GM23248 (cell line): ENCODE measurements at regions not wholly inside any gene's neighbourhood (a gene's known extent, or its start where the extent isn't known, plus 50 kb on each side); places are given as distances from the start of the nearest gene placed in this dataset.

Experiments
- DNase-seq: peaks from one replicate; pipeline ENCODE4 v3.0.0-alpha.2; 2015
- H2AFZ ChIP-seq: fragments of 200-600 bp; sonication (generic); 2 replicates; pipeline ENCODE4 v1.6.1; 2016; ENCODE audit warnings: antibody characterized with exemption
- H3F3A ChIP-seq: fragments of 200-600 bp; sonication (generic); 2 replicates; pipeline ENCODE4 v1.6.1; 2016; ENCODE audit warnings: mild to moderate bottlenecking, antibody characterized with exemption, mixed run types; ENCODE audit not compliant: insufficient read depth
- H3K27ac ChIP-seq: fragments of 200-600 bp; sonication (generic); 2 replicates; pipeline ENCODE4 v1.5.1; 2016; ENCODE audit warnings: mild to moderate bottlenecking
- H3K27me3 ChIP-seq: fragments of 200-600 bp; sonication (generic); replicated peaks from 2 replicates; pipeline ENCODE4 v1.6.1; 2016; ENCODE audit warnings: mild to moderate bottlenecking; ENCODE audit not compliant: insufficient read depth
- H3K36me3 ChIP-seq: fragments of 200-600 bp; sonication (generic); 2 replicates; pipeline ENCODE4 v1.6.1; 2016; ENCODE audit warnings: low read depth, mild to moderate bottlenecking
- H3K4me1 ChIP-seq: fragments of 200-600 bp; sonication (generic); 2 replicates; pipeline ENCODE4 v1.6.1; 2016; ENCODE audit warnings: mild to moderate bottlenecking; ENCODE audit not compliant: insufficient read depth
- H3K4me2 ChIP-seq: fragments of 200-600 bp; sonication (generic); one replicate; pipeline ENCODE4 v1.6.1; 2016; ENCODE audit warnings: mild to moderate bottlenecking; ENCODE audit not compliant: unreplicated experiment
- H3K4me3 ChIP-seq: fragments of 200-600 bp; sonication (generic); 2 replicates; pipeline ENCODE4 v1.5.1; 2016; ENCODE audit warnings: mild to moderate bottlenecking
- H3K79me2 ChIP-seq: fragments of 200-600 bp; sonication (generic); 2 replicates; pipeline ENCODE4 v1.6.1; 2016; ENCODE audit warnings: mild to moderate bottlenecking; ENCODE audit not compliant: insufficient read depth
- H3K9ac ChIP-seq: fragments of 200-600 bp; sonication (generic); 2 replicates; pipeline ENCODE4 v1.6.1; 2016; ENCODE audit warnings: mild to moderate bottlenecking
- H3K9me2 ChIP-seq: fragments of 200-600 bp; sonication (generic); 2 replicates; pipeline ENCODE4 v1.6.1; 2016; ENCODE audit warnings: mixed run types, mild to moderate bottlenecking, moderate library complexity; ENCODE audit not compliant: insufficient read depth
- H3K9me3 ChIP-seq: fragments of 200-600 bp; sonication (generic); one replicate; pipeline ENCODE4 v1.6.1; 2017; ENCODE audit warnings: low read depth
- H4K20me1 ChIP-seq: fragments of 200-600 bp; sonication (generic); 2 replicates; pipeline ENCODE4 v1.6.0; 2016; ENCODE audit not compliant: insufficient read depth
- EZH2 ChIP-seq: fragments of 200-600 bp; sonication (generic); IDR thresholded peaks from 2 replicates; pipeline ENCODE4 v1.6.1; 2018; ENCODE audit warnings: antibody characterized with exemption, mild to moderate bottlenecking; ENCODE audit not compliant: insufficient read depth, poor library complexity, severe bottlenecking
- EZH2phosphoT487 ChIP-seq: fragments of 200-600 bp; sonication (generic); IDR thresholded peaks from 2 replicates; pipeline ENCODE4 v1.6.1; 2018; ENCODE audit warnings: antibody characterized with exemption, moderate library complexity, mild to moderate bottlenecking, low read depth; ENCODE audit not compliant: insufficient read depth
- WGBS, 2 experiments: methylation state at CpG; one replicate each; pipeline ENCODE4 v1.1.6; 2015 to 2017; ENCODE audit warnings: low lambda C conversion rate in 2 of 2, low coverage in 1 of 2; ENCODE audit errors: missing lambda C conversion rate in 2 of 2; 5-methylcytosine and 5-hydroxymethylcytosine counted together
- in situ Hi-C: fragments of 300-500 bp; cut with MboI; formaldehyde crosslinking; loops from 2 replicates; pipeline ENCODE4 v1.15.0; 2020

- Histone ChIP-seq H3K27ac (no peak overlapping the region), H3K9ac (no peak overlapping the region), H3K36me3 (no peaks in the 10 kb centered on the region), H3K27me3 (no peaks in the 10 kb centered on the region), H3K4me1 (no peaks in the 10 kb centered on the region), H4K20me1 (no peaks in the 10 kb centered on the region), H3K79me2 (no peaks in the 10 kb centered on the region), H3K9me3 (no peaks in the 10 kb centered on the region), H3K4me2 (no peak overlapping the region), H3K4me3 (no peak overlapping the region), H3F3A (no peaks in the 10 kb centered on the region), H3K9me2 (no peaks in the 10 kb centered on the region), H2AFZ (no peak overlapping the region)
- no peak for TF ChIP-seq EZH2
- no peak for TF ChIP-seq EZH2phosphoT487
- in situ Hi-C loops, result no loop called here
- 61 to 70% methylated on average over 3 of the region's 3 CpGs for WGBS, 2 experiments
- no peak for DNase-seq
Measured at GRCh38 chr19:31058676-31059340, 290.4 kb downstream of the TSHZ3 start.

DNA sequence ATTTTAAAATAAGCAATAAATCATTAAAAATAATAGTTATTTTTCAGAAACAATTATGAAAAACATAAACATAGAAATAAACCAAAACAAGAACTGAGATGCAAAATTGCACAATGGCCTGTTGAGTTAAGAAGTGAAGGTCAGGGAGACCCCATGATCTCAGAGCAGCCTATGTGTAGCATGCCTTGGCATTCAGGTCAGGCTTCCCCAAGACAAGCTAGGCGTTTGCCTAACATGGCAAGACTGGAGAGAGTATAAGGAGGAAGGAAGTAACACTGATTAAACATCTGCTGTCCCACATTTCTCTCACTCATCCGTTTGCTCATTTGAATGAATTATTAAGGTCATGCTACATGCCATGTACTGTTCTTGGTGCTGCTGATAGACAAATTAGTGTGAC is 291.8 kb downstream of the TSHZ3 start:
- in situ Hi-C loops, result no loop called here
- TF ChIP-seq EZH2phosphoT487 (no peak), EZH2 (no peak)

GRCh38 chr19:31055454-31055853 is 293.8 kb downstream of the TSHZ3 start:
- Histone ChIP-seq H3K9ac (no peak overlapping the region), H3K36me3 (no peaks in the 10 kb centered on the region), H3K4me1 (no peaks in the 10 kb centered on the region), H3F3A (no peaks in the 10 kb centered on the region), H3K27me3 (no peaks in the 10 kb centered on the region; the same call in 1 of the 2 replicates), H3K27ac (no peak overlapping the region), H2AFZ (no peak overlapping the region), H3K9me2 (no peaks in the 10 kb centered on the region), H3K79me2 (no peaks in the 10 kb centered on the region), H3K9me3 (no peaks in the 10 kb centered on the region), H3K4me2 (no peak overlapping the region), H4K20me1 (no peaks in the 10 kb centered on the region), H3K4me3 (no peak overlapping the region)
- DNase-seq, result no peak
- in situ Hi-C loops, result no loop called here
- no peak for TF ChIP-seq EZH2phosphoT487
- TF ChIP-seq EZH2, result no peak

More for the DNA sequence above, 291.8 kb downstream of the TSHZ3 start:
- no peaks in the 10 kb centered on the region for H3K9me3 ChIP-seq
- H3K79me2 ChIP-seq, result no peaks in the 10 kb centered on the region
- H3K27ac ChIP-seq, result no peak overlapping the region
- H3K27me3 ChIP-seq, result no peaks in the 10 kb centered on the region
- no peaks in the 10 kb centered on the region for H3K9me2 ChIP-seq
- DNase-seq, result no peak
- 67 to 71% methylated on average over 2 of the region's 2 CpGs for WGBS, 2 experiments
- H4K20me1 ChIP-seq, result no peaks in the 10 kb centered on the region
- no peak overlapping the region for H2AFZ ChIP-seq
- H3K4me1 ChIP-seq, result no peaks in the 10 kb centered on the region
- H3K4me2 ChIP-seq, result no peak overlapping the region
- H3K4me3 ChIP-seq, result no peak overlapping the region
- H3K36me3 ChIP-seq, result no peaks in the 10 kb centered on the region
- H3F3A ChIP-seq, result no peaks in the 10 kb centered on the region
- H3K9ac ChIP-seq, result no peak overlapping the region

DNA sequence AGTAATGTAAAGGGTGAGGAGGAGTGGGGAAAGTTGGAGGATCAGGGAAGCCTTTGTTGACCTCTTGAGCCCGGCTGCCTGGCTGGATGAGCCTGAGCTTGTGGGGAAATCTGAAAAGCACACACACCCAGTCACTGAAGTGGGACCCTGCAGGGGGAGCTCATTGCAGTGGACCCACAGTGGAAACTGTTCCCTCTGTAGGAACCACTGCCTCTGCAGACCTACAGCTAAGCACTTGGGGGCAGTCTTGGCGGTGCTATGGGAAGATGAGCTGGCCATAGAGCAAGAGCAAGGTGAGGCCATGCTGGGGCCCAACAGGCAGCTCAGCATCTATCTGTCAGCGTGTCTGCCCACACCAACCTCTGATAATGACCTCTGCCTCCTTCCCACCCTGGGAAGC is 294.8 kb downstream of the TSHZ3 start:
- H3K9me3 ChIP-seq, result no peaks in the 10 kb centered on the region
- no peak overlapping the region for H3K9ac ChIP-seq
- H3K9me2 ChIP-seq, result no peaks in the 10 kb centered on the region
- in situ Hi-C loops, result no loop called here
- H3K79me2 ChIP-seq, result no peaks in the 10 kb centered on the region
- no peaks in the 10 kb centered on the region for H3K4me1 ChIP-seq
- peak; percentile 74 for DNase-seq
- WGBS, 2 experiments, result 37 to 45% methylated on average over 3 of the region's 3 CpGs
- H3K27me3 ChIP-seq, result no peaks in the 10 kb centered on the region; the same call in 1 of the 2 replicates
- H3K4me3 ChIP-seq, result no peak overlapping the region
- no peaks in the 10 kb centered on the region for H4K20me1 ChIP-seq
- no peak overlapping the region for H3K4me2 ChIP-seq
- no peaks in the 10 kb centered on the region for H3F3A ChIP-seq
- no peaks in the 10 kb centered on the region for H3K36me3 ChIP-seq
- H2AFZ ChIP-seq, result no peak overlapping the region
- no peak overlapping the region for H3K27ac ChIP-seq
- TF ChIP-seq EZH2 (no peak), EZH2phosphoT487 (no peak)

GRCh38 chr19:31049431-31049830 is 299.8 kb downstream of the TSHZ3 start:
- Histone ChIP-seq H3F3A (no peaks in the 10 kb centered on the region), H3K4me2 (no peak overlapping the region), H3K4me3 (no peak overlapping the region), H4K20me1 (no peaks in the 10 kb centered on the region), H3K9ac (no peak overlapping the region), H3K9me2 (no peaks in the 10 kb centered on the region), H3K27me3 (peaks cover 3% of the 10 kb centered on the region), H3K79me2 (no peaks in the 10 kb centered on the region), H3K36me3 (no peaks in the 10 kb centered on the region), H2AFZ (no peak overlapping the region), H3K9me3 (no peaks in the 10 kb centered on the region), H3K27ac (no peak overlapping the region), H3K4me1 (no peaks in the 10 kb centered on the region)
- 85 to 87% methylated on average over 5 of the region's 5 CpGs for WGBS, 2 experiments
- in situ Hi-C loops, result no loop called here
- no peak for DNase-seq
- TF ChIP-seq EZH2 (no peak), EZH2phosphoT487 (no peak)
